H9 (cell line): ENCODE measurements at regions not wholly inside any gene's neighbourhood (a gene's known extent, or its start where the extent isn't known, plus 50 kb on each side); places are given as distances from the start of the nearest gene placed in this dataset.

Source experiments
- DNase-seq: peaks from one replicate; pipeline ENCODE4 v3.0.0-alpha.2; 2017
- H2AFZ ChIP-seq: one replicate; pipeline ENCODE4 v1.6.1; 2013; ENCODE audit warnings: mild to moderate bottlenecking, low read length, control low read depth, moderate library complexity
- H2AK5ac ChIP-seq: 2 replicates; pipeline ENCODE4 v1.6.1; 2013; ENCODE audit warnings: low read length, control low read depth, mixed read lengths; ENCODE audit not compliant: insufficient read length
- H2BK120ac ChIP-seq: one replicate; pipeline ENCODE4 v1.6.1; 2013; ENCODE audit warnings: low read depth, mild to moderate bottlenecking, low read length, control low read depth, inconsistent platforms; ENCODE audit not compliant: poor library complexity, severe bottlenecking
- H2BK12ac ChIP-seq: 2 replicates; pipeline ENCODE4 v1.6.1; 2013; ENCODE audit warnings: low read length, control low read depth, mixed read lengths, low read depth; ENCODE audit not compliant: insufficient read length
- H2BK15ac ChIP-seq: 2 replicates; pipeline ENCODE4 v1.6.1; 2013; ENCODE audit warnings: low read depth, low read length, control low read depth
- H2BK20ac ChIP-seq: one replicate; pipeline ENCODE4 v1.6.1; 2013; ENCODE audit warnings: low read depth, mild to moderate bottlenecking, low read length, control low read depth, inconsistent platforms; ENCODE audit not compliant: poor library complexity, severe bottlenecking
- H2BK5ac ChIP-seq: 2 replicates; pipeline ENCODE4 v1.6.1; 2013; ENCODE audit warnings: low read length, control low read depth, mixed read lengths; ENCODE audit not compliant: insufficient read length
- H3K14ac ChIP-seq: 2 replicates; pipeline ENCODE4 v1.6.1; 2013; ENCODE audit warnings: low read length, control low read depth; ENCODE audit not compliant: insufficient read depth
- H3K18ac ChIP-seq: 2 replicates; pipeline ENCODE4 v1.6.1; 2013; ENCODE audit warnings: low read depth, mild to moderate bottlenecking, mixed read lengths, low read length, control low read depth; ENCODE audit not compliant: insufficient read length
- H3K23ac ChIP-seq: 2 replicates; pipeline ENCODE4 v1.6.1; 2013; ENCODE audit warnings: low read length, control low read depth, mixed read lengths, low read depth; ENCODE audit not compliant: insufficient read length
- H3K23me2 ChIP-seq: 2 replicates; pipeline ENCODE4 v1.6.1; 2013; ENCODE audit warnings: low read depth, mild to moderate bottlenecking, mixed read lengths, low read length, control low read depth; ENCODE audit not compliant: insufficient read length, poor library complexity, severe bottlenecking
- H3K27ac ChIP-seq: 2 replicates; pipeline ENCODE4 v1.5.1; 2013; ENCODE audit warnings: low read length, control low read depth, mixed read lengths, low read depth; ENCODE audit not compliant: insufficient read length
- H3K27me3 ChIP-seq: 2 replicates; pipeline ENCODE4 v1.6.1; 2013; ENCODE audit warnings: low read length, control low read depth, inconsistent platforms; ENCODE audit not compliant: insufficient read depth
- H3K4ac ChIP-seq: 2 replicates; pipeline ENCODE4 v1.6.1; 2013; ENCODE audit warnings: low read depth, mild to moderate bottlenecking, control low read depth, inconsistent platforms, low read length, moderate library complexity
- H3K4me1 ChIP-seq: 2 replicates; pipeline ENCODE4 v1.6.1; 2013; ENCODE audit warnings: low read length, control low read depth, inconsistent platforms; ENCODE audit not compliant: insufficient read depth
- H3K4me2 ChIP-seq: 2 replicates; pipeline ENCODE4 v1.6.1; 2013; ENCODE audit warnings: low read length, control low read depth, mixed read lengths; ENCODE audit not compliant: insufficient read length, insufficient read depth
- H3K56ac ChIP-seq: 2 replicates; pipeline ENCODE4 v1.6.1; 2013; ENCODE audit warnings: low read depth, mild to moderate bottlenecking, mixed read lengths, low read length, control low read depth; ENCODE audit not compliant: insufficient read length
- H3K79me1 ChIP-seq: 2 replicates; pipeline ENCODE4 v1.6.1; 2013; ENCODE audit warnings: low read depth, mild to moderate bottlenecking, moderate library complexity, low read length, control low read depth, inconsistent platforms; ENCODE audit not compliant: insufficient read depth, poor library complexity, severe bottlenecking
- H3K79me2 ChIP-seq: 2 replicates; pipeline ENCODE4 v1.6.1; 2013; ENCODE audit warnings: low read length, control low read depth, inconsistent platforms; ENCODE audit not compliant: insufficient read depth
- H3K9ac ChIP-seq: 2 replicates; pipeline ENCODE4 v1.6.1; 2013; ENCODE audit warnings: low read length, control low read depth, mixed read lengths; ENCODE audit not compliant: insufficient read length; ENCODE audit errors: extremely low read depth
- H3K9me3 ChIP-seq: one replicate; pipeline ENCODE4 v1.6.1; 2013; ENCODE audit warnings: low read depth, low read length, inconsistent platforms; ENCODE audit not compliant: control insufficient read depth
- H3T11ph ChIP-seq: one replicate; pipeline ENCODE4 v1.6.1; 2013; ENCODE audit warnings: mild to moderate bottlenecking, low read length, control low read depth, inconsistent platforms
- H4K20me1 ChIP-seq: one replicate; pipeline ENCODE4 v1.6.1; 2013; ENCODE audit not compliant: control insufficient read depth, insufficient read length, insufficient read depth
- H4K5ac ChIP-seq: 2 replicates; pipeline ENCODE4 v1.6.1; 2013; ENCODE audit warnings: low read depth, mild to moderate bottlenecking, mixed read lengths, low read length, control low read depth; ENCODE audit not compliant: insufficient read length
- H4K8ac ChIP-seq: replicated peaks from 2 replicates; pipeline ENCODE4 v1.6.1; 2013; ENCODE audit warnings: low read length, control low read depth, mixed read lengths, low read depth; ENCODE audit not compliant: insufficient read length
- H4K91ac ChIP-seq: 2 replicates; pipeline ENCODE4 v1.6.1; 2013; ENCODE audit warnings: low read depth, mild to moderate bottlenecking, moderate library complexity, mixed read lengths, low read length, control low read depth; ENCODE audit not compliant: insufficient read length
- H3K27ac Mint-ChIP-seq, 3 experiments: 2 replicates in 2 of 3; 3 replicates in 1 of 3; pipeline ENCODE4 v1.8.0; 2020 to 2021; ENCODE audit warnings: mixed read lengths in 3 of 3, mild to moderate bottlenecking in 1 of 3, moderate library complexity in 1 of 3
- H3K27me3 Mint-ChIP-seq: 2 replicates; pipeline ENCODE4 v1.8.0; 2021; ENCODE audit warnings: low read depth, mild to moderate bottlenecking, moderate library complexity, mixed read lengths
- H3K36me3 Mint-ChIP-seq, 3 experiments: 2 replicates in 2 of 3; 3 replicates in 1 of 3; pipeline ENCODE4 v1.8.0; 2020 to 2021; ENCODE audit warnings: low read depth in 3 of 3, mixed read lengths in 3 of 3; ENCODE audit not compliant: insufficient read depth in 1 of 3
- H3K4me1 Mint-ChIP-seq, 2 experiments: 2 replicates each; pipeline ENCODE4 v1.8.0; 2020; ENCODE audit warnings: mixed read lengths in 2 of 2
- H3K4me3 Mint-ChIP-seq, 2 experiments: 2 replicates in 1 of 2; 3 replicates in 1 of 2; pipeline ENCODE4 v1.8.0; 2020 to 2021; ENCODE audit warnings: mild to moderate bottlenecking in 2 of 2, mixed read lengths in 2 of 2, moderate library complexity in 1 of 2
- H3K9me3 Mint-ChIP-seq, 2 experiments: 2 replicates in 1 of 2; 3 replicates in 1 of 2; pipeline ENCODE4 v1.8.0; 2020; ENCODE audit warnings: mild to moderate bottlenecking in 2 of 2, mixed read lengths in 2 of 2, moderate library complexity in 1 of 2
- WGBS: extraction: QIAGEN DNeasy Blood & Tissue Kit; methylation state at CpG from one replicate; pipeline ENCODE4 v1.1.7; 2013; ENCODE audit warnings: missing lambda C conversion rate, low lambda C conversion rate, mixed read lengths; ENCODE audit not compliant: insufficient read length; ENCODE audit errors: extremely low coverage; 5-methylcytosine and 5-hydroxymethylcytosine counted together
- TF ChIP-seq, protein P1 (sequence below): fragments of 200-600 bp; sonication (generic); conservative IDR thresholded peaks from 3 replicates; pipeline ENCODE4 v1.8.0; 2021; ENCODE audit warnings: antibody characterized with exemption, mild to moderate bottlenecking

DNA sequence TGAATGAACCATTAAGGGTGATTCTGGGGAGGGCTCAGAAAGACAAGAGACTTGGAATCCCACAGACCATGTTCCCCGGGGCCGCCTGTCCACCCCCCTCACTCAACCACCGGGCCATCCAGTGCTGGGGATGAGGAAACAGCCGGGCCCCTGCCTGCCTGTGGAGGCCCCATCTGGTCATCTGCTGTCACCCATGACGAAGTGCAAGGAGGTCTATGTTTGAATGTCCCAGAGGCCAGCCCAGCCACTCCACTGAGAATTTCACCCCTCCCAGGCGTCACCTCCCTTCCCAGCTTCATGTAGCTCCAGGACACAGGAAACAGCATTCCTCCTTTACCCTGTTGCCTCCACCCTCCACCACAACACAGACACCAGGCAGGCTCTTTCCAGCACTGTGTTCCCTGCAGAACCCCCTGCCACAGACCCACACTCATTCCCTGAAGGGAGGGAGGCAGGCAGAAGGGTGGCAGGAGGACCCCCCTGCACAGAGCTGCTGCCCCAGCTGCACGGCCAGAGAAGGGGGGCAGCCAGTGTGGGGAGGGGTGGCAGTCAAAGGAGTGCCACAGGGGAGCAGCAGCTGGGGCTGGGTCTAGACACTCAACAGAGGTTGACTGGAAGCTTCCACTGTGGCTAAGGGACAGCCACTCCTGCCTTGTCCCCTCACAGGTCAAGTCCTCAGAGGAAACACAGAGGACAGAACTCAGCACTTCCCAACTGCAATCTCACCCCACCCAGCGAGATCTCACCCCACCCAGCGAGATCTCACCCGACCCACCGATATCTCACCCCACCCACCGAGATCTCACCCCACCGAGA, 50.3 kb upstream of the PPP2R5C start:
- Histone ChIP-seq H3K79me2 (no peaks in the 10 kb centered on the region), H2BK120ac (no peak overlapping the region), H2BK15ac (no peak overlapping the region), H3K79me1 (no peaks in the 10 kb centered on the region), H4K8ac (no peak overlapping the region), H2AFZ (no peak overlapping the region), H2AK5ac (no peak overlapping the region), H3K4me2 (no peak overlapping the region), H4K91ac (no peak overlapping the region), H3K23me2 (no peaks in the 10 kb centered on the region), H3K4me1 (no peaks in the 10 kb centered on the region), H3K18ac (no peak overlapping the region), H2BK5ac (no peak overlapping the region), H2BK20ac (no peak overlapping the region), H3K9me3 (no peaks in the 10 kb centered on the region), H4K20me1 (no peaks in the 10 kb centered on the region), H3K9ac (no peak overlapping the region), H3K56ac (no peak overlapping the region), H3K4ac (no peak overlapping the region), H3T11ph (no peak overlapping the region), H4K5ac (no peak overlapping the region), H3K27me3 (no peaks in the 10 kb centered on the region), H3K27ac (no peak overlapping the region), H3K14ac (no peak overlapping the region), H3K23ac (no peak overlapping the region), H2BK12ac (peak overlapping the region; percentile 42)
- TF ChIP-seq, protein P1, sequence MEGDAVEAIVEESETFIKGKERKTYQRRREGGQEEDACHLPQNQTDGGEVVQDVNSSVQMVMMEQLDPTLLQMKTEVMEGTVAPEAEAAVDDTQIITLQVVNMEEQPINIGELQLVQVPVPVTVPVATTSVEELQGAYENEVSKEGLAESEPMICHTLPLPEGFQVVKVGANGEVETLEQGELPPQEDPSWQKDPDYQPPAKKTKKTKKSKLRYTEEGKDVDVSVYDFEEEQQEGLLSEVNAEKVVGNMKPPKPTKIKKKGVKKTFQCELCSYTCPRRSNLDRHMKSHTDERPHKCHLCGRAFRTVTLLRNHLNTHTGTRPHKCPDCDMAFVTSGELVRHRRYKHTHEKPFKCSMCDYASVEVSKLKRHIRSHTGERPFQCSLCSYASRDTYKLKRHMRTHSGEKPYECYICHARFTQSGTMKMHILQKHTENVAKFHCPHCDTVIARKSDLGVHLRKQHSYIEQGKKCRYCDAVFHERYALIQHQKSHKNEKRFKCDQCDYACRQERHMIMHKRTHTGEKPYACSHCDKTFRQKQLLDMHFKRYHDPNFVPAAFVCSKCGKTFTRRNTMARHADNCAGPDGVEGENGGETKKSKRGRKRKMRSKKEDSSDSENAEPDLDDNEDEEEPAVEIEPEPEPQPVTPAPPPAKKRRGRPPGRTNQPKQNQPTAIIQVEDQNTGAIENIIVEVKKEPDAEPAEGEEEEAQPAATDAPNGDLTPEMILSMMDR, result no peak
- DNase-seq, result no peak
- peaks cover 3 to 8% of the 10 kb centered on the region in 2 experiments for H3K9me3 Mint-ChIP-seq
- no peaks in the 10 kb centered on the region for H3K36me3 Mint-ChIP-seq
- H3K4me1 Mint-ChIP-seq, result peaks cover 15 to 25% of the 10 kb centered on the region in 2 experiments
- H3K4me3 Mint-ChIP-seq, result no peak overlapping the region
- no CpG with 5 or more reads among the region's 13 CpGs for WGBS
- H3K27me3 Mint-ChIP-seq, result peaks cover 15% of the 10 kb centered on the region
- H3K27ac Mint-ChIP-seq, result no peak overlapping the region; a peak in 1 of 7 replicates
